Calu3 (cell line): ENCODE measurements at regions not wholly inside any gene's neighbourhood (a gene's known extent, or its start where the extent isn't known, plus 50 kb on each side); places are given as distances from the start of the nearest gene placed in this dataset.

ENCODE experiments used
- BruUV-seq: library from RNA; stranded (reverse); fragments of 400-500 nt; replicated peaks from 2 replicates; lab custom pipeline; 2021; lab: Mats Ljungman, UMichigan
- CTCF ChIA-PET: fragments of 300-600 bp; sonication (Branson Sonifier 250); formaldehyde crosslinking; loops from one replicate; lab custom pipeline; 2022; ENCODE audit warnings: antibody characterized with exemption; lab: Charles Lee
- DNase-seq: peaks from one replicate; pipeline ENCODE4 v3.0.0; 2022
- H3K27ac Mint-ChIP-seq: one replicate; pipeline ENCODE4 v1.8.0; 2022; ENCODE audit warnings: mixed read lengths; ENCODE audit not compliant: unreplicated experiment
- H3K27me3 Mint-ChIP-seq: one replicate; pipeline ENCODE4 v1.8.0; 2022; ENCODE audit warnings: mixed read lengths; ENCODE audit not compliant: unreplicated experiment
- H3K36me3 Mint-ChIP-seq: one replicate; pipeline ENCODE4 v1.8.0; 2022; ENCODE audit warnings: mild to moderate bottlenecking, moderate library complexity, mixed read lengths; ENCODE audit not compliant: insufficient read depth, unreplicated experiment
- H3K4me1 Mint-ChIP-seq: one replicate; pipeline ENCODE4 v1.8.0; 2022; ENCODE audit warnings: mild to moderate bottlenecking, low read depth, mixed read lengths; ENCODE audit not compliant: unreplicated experiment
- H3K4me3 Mint-ChIP-seq: one replicate; pipeline ENCODE4 v1.8.0; 2022; ENCODE audit warnings: mild to moderate bottlenecking, low read depth, moderate library complexity, mixed read lengths; ENCODE audit not compliant: unreplicated experiment
- H3K9me3 Mint-ChIP-seq: one replicate; pipeline ENCODE4 v1.8.0; 2022; ENCODE audit warnings: low read depth, mixed read lengths; ENCODE audit not compliant: unreplicated experiment
- intact Hi-C: fragments of 100-400 bp; cut with micrococcal nuclease; formaldehyde crosslinking; loops from one replicate; pipeline ENCODE4 v1.10.0; 2022; ENCODE audit not compliant: unreplicated experiment
- TF ChIP-seq, protein P1 (sequence below): fragments of 200-600 bp; IDR thresholded peaks from one replicate; pipeline ENCODE4 v1.8.0; 2022; ENCODE audit warnings: antibody characterized with exemption; ENCODE audit not compliant: unreplicated experiment

DNA sequence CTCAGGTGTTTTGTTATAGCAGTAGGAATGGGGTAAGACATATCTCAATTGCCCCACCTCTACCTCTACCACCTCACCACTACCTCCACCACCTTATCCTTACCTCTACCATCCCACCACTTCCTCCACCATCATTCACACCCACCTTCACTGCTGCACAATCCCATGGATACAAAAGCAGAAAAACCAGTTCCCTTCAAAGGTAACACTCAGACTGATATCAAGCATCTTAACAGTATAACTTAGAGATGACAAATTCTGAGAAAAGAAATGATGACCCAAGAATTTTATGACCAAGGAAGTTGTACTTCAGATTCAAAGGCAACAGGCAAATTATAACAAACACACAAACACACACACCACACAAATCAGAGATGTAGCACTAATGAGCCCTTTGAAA, 189.4 kb downstream of the NUAK1 start:
- CTCF ChIA-PET: no interaction called here
- peaks cover under 1% of the 10 kb centered on the region for H3K27me3 Mint-ChIP-seq
- no TSS peak for BruUV-seq

DNA sequence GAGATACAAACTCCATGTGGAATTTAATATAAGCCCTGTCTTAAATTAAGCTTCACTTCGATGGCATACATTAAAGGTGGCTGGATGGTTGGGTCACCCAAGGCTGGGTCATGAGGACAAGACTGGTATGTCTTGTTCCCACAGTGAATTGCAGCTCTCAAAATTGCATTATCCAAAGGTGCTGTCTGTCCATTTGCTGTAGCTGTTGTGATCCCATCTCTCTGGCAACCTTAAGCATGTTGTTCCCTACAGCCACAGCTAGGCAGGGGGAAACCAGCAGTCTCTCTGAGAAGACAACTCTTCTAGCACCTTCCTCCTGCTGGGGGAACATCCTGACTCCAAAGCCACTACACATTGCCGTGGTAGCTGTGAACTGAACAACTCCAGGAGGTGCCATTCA, 187.0 kb downstream of the NUAK1 start:
- Mint-ChIP-seq H3K9me3 (no peaks in the 10 kb centered on the region), H3K27me3 (peaks cover 19% of the 10 kb centered on the region), H3K4me3 (no peak overlapping the region), H3K36me3 (no peaks in the 10 kb centered on the region), H3K27ac (no peak overlapping the region), H3K4me1 (no peaks in the 10 kb centered on the region)
- CTCF ChIA-PET: no interaction called here
- intact Hi-C loops: no loop called here
- TF ChIP-seq, protein P1, sequence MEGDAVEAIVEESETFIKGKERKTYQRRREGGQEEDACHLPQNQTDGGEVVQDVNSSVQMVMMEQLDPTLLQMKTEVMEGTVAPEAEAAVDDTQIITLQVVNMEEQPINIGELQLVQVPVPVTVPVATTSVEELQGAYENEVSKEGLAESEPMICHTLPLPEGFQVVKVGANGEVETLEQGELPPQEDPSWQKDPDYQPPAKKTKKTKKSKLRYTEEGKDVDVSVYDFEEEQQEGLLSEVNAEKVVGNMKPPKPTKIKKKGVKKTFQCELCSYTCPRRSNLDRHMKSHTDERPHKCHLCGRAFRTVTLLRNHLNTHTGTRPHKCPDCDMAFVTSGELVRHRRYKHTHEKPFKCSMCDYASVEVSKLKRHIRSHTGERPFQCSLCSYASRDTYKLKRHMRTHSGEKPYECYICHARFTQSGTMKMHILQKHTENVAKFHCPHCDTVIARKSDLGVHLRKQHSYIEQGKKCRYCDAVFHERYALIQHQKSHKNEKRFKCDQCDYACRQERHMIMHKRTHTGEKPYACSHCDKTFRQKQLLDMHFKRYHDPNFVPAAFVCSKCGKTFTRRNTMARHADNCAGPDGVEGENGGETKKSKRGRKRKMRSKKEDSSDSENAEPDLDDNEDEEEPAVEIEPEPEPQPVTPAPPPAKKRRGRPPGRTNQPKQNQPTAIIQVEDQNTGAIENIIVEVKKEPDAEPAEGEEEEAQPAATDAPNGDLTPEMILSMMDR: no peak
- DNase-seq: no peak
- BruUV-seq: no TSS peak

More for the DNA sequence above, 189.4 kb downstream of the NUAK1 start:
- Mint-ChIP-seq H3K4me3 (no peak overlapping the region), H3K9me3 (no peaks in the 10 kb centered on the region), H3K36me3 (no peaks in the 10 kb centered on the region), H3K27ac (no peak overlapping the region), H3K4me1 (no peaks in the 10 kb centered on the region)
- intact Hi-C loops: no loop called here
- no peak for DNase-seq
- TF ChIP-seq, protein P1: no peak

DNA sequence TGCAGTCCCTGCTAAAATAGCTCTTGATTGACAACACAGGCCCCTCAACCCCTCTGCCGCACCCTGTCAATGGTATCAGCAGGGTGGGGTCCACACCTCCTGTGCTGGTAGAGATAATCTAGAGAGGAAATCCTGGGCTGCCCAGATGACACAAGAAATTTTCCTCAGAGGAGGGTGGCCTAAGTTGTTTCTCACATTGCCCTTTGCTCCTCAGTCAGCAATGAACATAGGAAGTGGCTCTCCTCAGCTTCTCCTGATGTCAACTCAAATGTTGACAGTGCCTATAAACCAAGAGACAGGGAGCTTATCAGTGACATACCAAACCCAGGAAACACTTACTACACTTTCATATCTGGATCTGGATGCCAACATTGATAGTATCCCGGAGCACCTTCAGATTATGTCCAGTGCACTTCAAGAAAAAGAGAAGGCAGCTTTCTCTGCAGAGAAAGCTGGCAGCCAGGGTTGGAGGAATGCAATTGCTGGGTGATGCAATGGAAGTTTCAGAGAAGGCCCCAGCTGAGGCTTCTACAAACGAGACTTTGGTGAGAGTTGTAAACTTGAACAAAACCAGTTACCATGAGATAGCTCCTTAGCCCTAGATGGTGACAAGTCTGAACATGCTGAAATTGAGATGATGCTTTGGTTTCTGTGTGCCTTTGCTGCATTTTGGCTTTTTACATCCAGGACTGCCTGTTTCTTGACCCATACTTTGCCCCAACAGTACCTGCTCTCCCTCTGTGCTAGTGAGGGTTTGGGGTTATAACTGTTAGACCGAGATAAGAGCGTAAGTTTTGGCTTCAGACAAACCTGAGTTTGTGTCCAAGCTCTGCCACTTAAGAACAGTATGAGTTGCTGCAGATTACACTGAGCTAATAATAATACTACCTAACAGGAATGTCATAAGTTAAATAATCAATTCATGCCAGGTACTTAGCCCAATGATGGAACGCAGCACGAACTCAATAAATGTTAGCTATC, 183.5 kb downstream of the NUAK1 start:
- TF ChIP-seq, protein P1: no peak
- BruUV-seq: no TSS peak
- CTCF ChIA-PET: interaction anchor here (0.8 kb wide), 1 partner anchor 460 kb away, joined by 3 read pairs; no protein-coding TSS in a partner anchor
- Mint-ChIP-seq H3K4me1 (no peaks in the 10 kb centered on the region), H3K27ac (no peak overlapping the region), H3K4me3 (no peak overlapping the region), H3K27me3 (peaks cover 27% of the 10 kb centered on the region), H3K36me3 (no peaks in the 10 kb centered on the region), H3K9me3 (no peaks in the 10 kb centered on the region)
- intact Hi-C loops: no loop called here
- no peak for DNase-seq

DNA sequence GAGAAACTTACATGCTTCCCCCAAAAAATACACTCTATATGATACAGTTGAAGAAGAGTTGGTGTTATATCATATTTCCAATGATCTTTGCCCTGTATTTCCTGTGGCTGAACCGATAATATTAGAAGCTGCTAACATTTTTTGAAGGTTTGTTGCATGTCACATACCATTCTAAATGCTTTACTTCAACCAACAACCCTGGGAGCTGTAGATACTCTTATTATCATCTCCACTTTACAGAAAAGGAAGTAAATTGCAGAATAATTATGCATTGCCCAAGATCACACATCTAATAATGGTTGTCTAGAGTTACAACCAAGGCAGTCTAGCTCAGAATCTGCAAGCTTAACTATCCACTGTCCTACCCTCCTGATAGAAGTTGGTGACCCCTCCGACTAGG, 182.8 kb downstream of the NUAK1 start:
- DNase-seq: no peak
- TF ChIP-seq, protein P1: no peak
- intact Hi-C loops: no loop called here
- CTCF ChIA-PET: interaction anchor here (0.8 kb wide), 1 partner anchor 460 kb away, joined by 3 read pairs; no protein-coding TSS in a partner anchor
- no peaks in the 10 kb centered on the region for H3K36me3 Mint-ChIP-seq
- H3K9me3 Mint-ChIP-seq: no peaks in the 10 kb centered on the region
- BruUV-seq: no TSS peak
- H3K4me1 Mint-ChIP-seq: no peaks in the 10 kb centered on the region
- H3K27me3 Mint-ChIP-seq: peaks cover 27% of the 10 kb centered on the region
- H3K27ac Mint-ChIP-seq: no peak overlapping the region
- no peak overlapping the region for H3K4me3 Mint-ChIP-seq
